ENCODE measurements at regions not wholly inside any gene's neighbourhood (a gene's known extent, or its start where the extent isn't known, plus 50 kb on each side); places are given as distances from the start of the nearest gene placed in this dataset.
A peak's percentile ranks its signal among the peaks of the same experiment; 100 is the strongest.

GRCh38 chr11:15780382-15780781 is 576.0 kb downstream of the SOX6 start:
- Histone ChIP-seq H3K27me3 (ENCODE audit: control insufficient read depth in 3 of 3, insufficient read depth in 3 of 3, low read depth in 1 of 3, low read length in 3 of 3) (peaks cover 0 to 9% (median 0%) of the 10 kb centered on the region in 3 experiments), H3K4me2 (ENCODE audit: insufficient read depth, low read length, poor library complexity, severe bottlenecking) (no peak overlapping the region), H3K18ac (ENCODE audit: low read length) (peak overlapping the region; percentile 50), H3K4me3 (ENCODE audit: low read length in 2 of 2) (no peak overlapping the region), H3K14ac (ENCODE audit: low read length) (no peak overlapping the region), H2BK5ac (ENCODE audit: low read length) (no peak overlapping the region), H4K8ac (ENCODE audit: low read depth, low read length) (no peak overlapping the region), H2BK12ac (ENCODE audit: low read length) (no peak overlapping the region), H2AK5ac (ENCODE audit: low read depth, low read length) (no peak overlapping the region), H3K79me1 (ENCODE audit: low read depth, low read length) (no peaks in the 10 kb centered on the region), H3K23ac (ENCODE audit: low read depth, low read length, poor library complexity) (no peak overlapping the region), H3K4ac (ENCODE audit: low read length) (no peak overlapping the region), H3K27ac (replicated peaks; ENCODE audit: low read length) (no peak overlapping the region), H2BK15ac (ENCODE audit: low read length) (no peak overlapping the region), H4K91ac (ENCODE audit: low read depth, low read length, poor library complexity) (no peak overlapping the region), H3K36me3 (replicated peaks in 1 of 2; ENCODE audit: control insufficient read depth in 2 of 2, insufficient read depth in 2 of 2, low read length in 2 of 2) (no peaks in the 10 kb centered on the region), H3K9me3 (replicated peaks in 1 of 2; ENCODE audit: control insufficient read depth in 2 of 2, insufficient read depth in 1 of 2, low read depth in 1 of 2, low read length in 2 of 2) (no peaks in the 10 kb centered on the region), H3K4me1 (ENCODE audit: control insufficient read depth in 2 of 2, insufficient read depth in 1 of 2, low read depth in 1 of 2, low read length in 2 of 2) (peaks cover 0 to 10% of the 10 kb centered on the region in 2 donors), H3K9ac (ENCODE audit: low read depth, low read length, poor library complexity) (no peak overlapping the region), H2AFZ (ENCODE audit: low read length) (no peak overlapping the region), H2BK120ac (ENCODE audit: low read depth, low read length) (no peak overlapping the region)
- DNase-seq (ENCODE audit: low spot score): no peak
- no CpG with 5 or more reads among the region's 5 CpGs for WGBS, 2 donors (ENCODE audit: extremely low coverage in 2 of 2, insufficient read length in 2 of 2, insufficient replicate concordance in 1 of 2)

- peaks cover 0 to 10% of the 10 kb centered on the region in 2 donors for H3K4me1 ChIP-seq (ENCODE audit: control insufficient read depth in 2 of 2, insufficient read depth in 1 of 2, low read depth in 1 of 2, low read length in 2 of 2)
- no peak overlapping the region for H2AFZ ChIP-seq (ENCODE audit: low read length)
- no peak overlapping the region for H3K4me3 ChIP-seq (ENCODE audit: low read length in 2 of 2)
- H2BK120ac ChIP-seq (ENCODE audit: low read depth, low read length): no peak overlapping the region
- no CpG with 5 or more reads among the region's 2 CpGs for WGBS, 2 donors (ENCODE audit: extremely low coverage in 2 of 2, insufficient read length in 2 of 2, insufficient replicate concordance in 1 of 2)
- no peaks in the 10 kb centered on the region for H3K36me3 ChIP-seq (replicated peaks in 1 of 2; ENCODE audit: control insufficient read depth in 2 of 2, insufficient read depth in 2 of 2, low read length in 2 of 2)
- H4K91ac ChIP-seq (ENCODE audit: low read depth, low read length, poor library complexity): no peak overlapping the region
- no peak overlapping the region for H3K4me2 ChIP-seq (ENCODE audit: insufficient read depth, low read length, poor library complexity, severe bottlenecking)
- no peak overlapping the region for H2BK15ac ChIP-seq (ENCODE audit: low read length)
- H4K8ac ChIP-seq (ENCODE audit: low read depth, low read length): no peak overlapping the region
- H3K18ac ChIP-seq (ENCODE audit: low read length): no peak overlapping the region
- no peak overlapping the region for H2AK5ac ChIP-seq (ENCODE audit: low read depth, low read length)
- no peak for DNase-seq (ENCODE audit: low spot score)
- H2BK12ac ChIP-seq (ENCODE audit: low read length): no peak overlapping the region
- no peak overlapping the region for H3K23ac ChIP-seq (ENCODE audit: low read depth, low read length, poor library complexity)
- no peak overlapping the region for H3K9ac ChIP-seq (ENCODE audit: low read depth, low read length, poor library complexity)
- no peak overlapping the region for H3K14ac ChIP-seq (ENCODE audit: low read length)
- H3K27me3 ChIP-seq (ENCODE audit: control insufficient read depth in 3 of 3, insufficient read depth in 3 of 3, low read depth in 1 of 3, low read length in 3 of 3): peaks cover 0 to 6% (median 0%) of the 10 kb centered on the region in 3 experiments
- no peaks in the 10 kb centered on the region for H3K79me1 ChIP-seq (ENCODE audit: low read depth, low read length)
- H2BK5ac ChIP-seq (ENCODE audit: low read length): no peak overlapping the region
- H3K4ac ChIP-seq (ENCODE audit: low read length): no peak overlapping the region
- H3K9me3 ChIP-seq (replicated peaks in 1 of 2; ENCODE audit: control insufficient read depth in 2 of 2, insufficient read depth in 1 of 2, low read depth in 1 of 2, low read length in 2 of 2): no peaks in the 10 kb centered on the region
- no peak overlapping the region for H3K27ac ChIP-seq (replicated peaks; ENCODE audit: low read length)
Observed at GRCh38 chr11:15780837-15781236, 575.5 kb downstream of the SOX6 start.

- no peak overlapping the region for H4K8ac ChIP-seq (ENCODE audit: low read depth, low read length)
- H4K91ac ChIP-seq (ENCODE audit: low read depth, low read length, poor library complexity): no peak overlapping the region
- H3K4me3 ChIP-seq (ENCODE audit: low read length in 2 of 2): peak overlapping the region in 1 of 2 donors; percentile 60
- no peaks in the 10 kb centered on the region for H3K79me1 ChIP-seq (ENCODE audit: low read depth, low read length)
- no peak overlapping the region for H2AFZ ChIP-seq (ENCODE audit: low read length)
- peaks cover 0 to 10% of the 10 kb centered on the region in 2 donors for H3K4me1 ChIP-seq (ENCODE audit: control insufficient read depth in 2 of 2, insufficient read depth in 1 of 2, low read depth in 1 of 2, low read length in 2 of 2)
- no peaks in the 10 kb centered on the region for H3K9me3 ChIP-seq (replicated peaks in 1 of 2; ENCODE audit: control insufficient read depth in 2 of 2, insufficient read depth in 1 of 2, low read depth in 1 of 2, low read length in 2 of 2)
- H2BK5ac ChIP-seq (ENCODE audit: low read length): no peak overlapping the region
- H2BK15ac ChIP-seq (ENCODE audit: low read length): no peak overlapping the region
- H2BK12ac ChIP-seq (ENCODE audit: low read length): no peak overlapping the region
- H3K23ac ChIP-seq (ENCODE audit: low read depth, low read length, poor library complexity): no peak overlapping the region
- H3K4me2 ChIP-seq (ENCODE audit: insufficient read depth, low read length, poor library complexity, severe bottlenecking): no peak overlapping the region
- no peaks in the 10 kb centered on the region for H3K36me3 ChIP-seq (replicated peaks in 1 of 2; ENCODE audit: control insufficient read depth in 2 of 2, insufficient read depth in 2 of 2, low read length in 2 of 2)
- H3K4ac ChIP-seq (ENCODE audit: low read length): no peak overlapping the region
- peaks cover 0 to 4% (median 0%) of the 10 kb centered on the region in 3 experiments for H3K27me3 ChIP-seq (ENCODE audit: control insufficient read depth in 3 of 3, insufficient read depth in 3 of 3, low read depth in 1 of 3, low read length in 3 of 3)
- H2BK120ac ChIP-seq (ENCODE audit: low read depth, low read length): no peak overlapping the region
- no peak for DNase-seq (ENCODE audit: low spot score)
- no peak overlapping the region for H3K18ac ChIP-seq (ENCODE audit: low read length)
- H3K9ac ChIP-seq (ENCODE audit: low read depth, low read length, poor library complexity): no peak overlapping the region
- H2AK5ac ChIP-seq (ENCODE audit: low read depth, low read length): no peak overlapping the region
- H3K27ac ChIP-seq (replicated peaks; ENCODE audit: low read length): no peak overlapping the region
- no peak overlapping the region for H3K14ac ChIP-seq (ENCODE audit: low read length)
- WGBS, 2 donors (ENCODE audit: extremely low coverage in 2 of 2, insufficient read length in 2 of 2, insufficient replicate concordance in 1 of 2): no CpG with 5 or more reads among the region's 4 CpGs
Observed at GRCh38 chr11:15783619-15784018, 572.7 kb downstream of the SOX6 start.

- no peaks in the 10 kb centered on the region for H3K79me1 ChIP-seq (ENCODE audit: low read depth, low read length)
- H2AFZ ChIP-seq (ENCODE audit: low read length): no peak overlapping the region
- H2BK5ac ChIP-seq (ENCODE audit: low read length): no peak overlapping the region
- no peak for DNase-seq (ENCODE audit: low spot score)
- H2AK5ac ChIP-seq (ENCODE audit: low read depth, low read length): no peak overlapping the region
- no peak overlapping the region for H2BK15ac ChIP-seq (ENCODE audit: low read length)
- no peak overlapping the region for H3K23ac ChIP-seq (ENCODE audit: low read depth, low read length, poor library complexity)
- no peak overlapping the region for H3K4me3 ChIP-seq (ENCODE audit: low read length in 2 of 2)
- H3K4me1 ChIP-seq (ENCODE audit: control insufficient read depth in 2 of 2, insufficient read depth in 1 of 2, low read depth in 1 of 2, low read length in 2 of 2): no peaks in the 10 kb centered on the region
- H3K9me3 ChIP-seq (replicated peaks in 1 of 2; ENCODE audit: control insufficient read depth in 2 of 2, insufficient read depth in 1 of 2, low read depth in 1 of 2, low read length in 2 of 2): no peaks in the 10 kb centered on the region
- no peak overlapping the region for H3K27ac ChIP-seq (replicated peaks; ENCODE audit: low read length)
- H3K4ac ChIP-seq (ENCODE audit: low read length): no peak overlapping the region
- H3K4me2 ChIP-seq (ENCODE audit: insufficient read depth, low read length, poor library complexity, severe bottlenecking): no peak overlapping the region
- no peaks in the 10 kb centered on the region for H3K36me3 ChIP-seq (replicated peaks in 1 of 2; ENCODE audit: control insufficient read depth in 2 of 2, insufficient read depth in 2 of 2, low read length in 2 of 2)
- H3K14ac ChIP-seq (ENCODE audit: low read length): no peak overlapping the region
- H3K9ac ChIP-seq (ENCODE audit: low read depth, low read length, poor library complexity): no peak overlapping the region
- no peak overlapping the region for H4K91ac ChIP-seq (ENCODE audit: low read depth, low read length, poor library complexity)
- H2BK120ac ChIP-seq (ENCODE audit: low read depth, low read length): no peak overlapping the region
- H3K18ac ChIP-seq (ENCODE audit: low read length): no peak overlapping the region
- no peak overlapping the region for H4K8ac ChIP-seq (ENCODE audit: low read depth, low read length)
- no peaks in the 10 kb centered on the region for H3K27me3 ChIP-seq (ENCODE audit: control insufficient read depth in 3 of 3, insufficient read depth in 3 of 3, low read depth in 1 of 3, low read length in 3 of 3)
- no CpG with 5 or more reads among the region's 5 CpGs for WGBS, 2 donors (ENCODE audit: extremely low coverage in 2 of 2, insufficient read length in 2 of 2, insufficient replicate concordance in 1 of 2)
- no peak overlapping the region for H2BK12ac ChIP-seq (ENCODE audit: low read length)
Observed at GRCh38 chr11:15793043-15793996, 563.0 kb downstream of the SOX6 start.

All from neuronal stem cell (in vitro differentiated cells).